AG08396 (cell line): ENCODE measurements at regions not wholly inside any gene's neighbourhood (a gene's known extent, or its start where the extent isn't known, plus 50 kb on each side); places are given as distances from the start of the nearest gene placed in this dataset.

Experiments
- DNase-seq: peaks from one replicate; pipeline ENCODE4 v3.0.0; 2012; ENCODE audit warnings: low spot score, mixed read lengths

DNA sequence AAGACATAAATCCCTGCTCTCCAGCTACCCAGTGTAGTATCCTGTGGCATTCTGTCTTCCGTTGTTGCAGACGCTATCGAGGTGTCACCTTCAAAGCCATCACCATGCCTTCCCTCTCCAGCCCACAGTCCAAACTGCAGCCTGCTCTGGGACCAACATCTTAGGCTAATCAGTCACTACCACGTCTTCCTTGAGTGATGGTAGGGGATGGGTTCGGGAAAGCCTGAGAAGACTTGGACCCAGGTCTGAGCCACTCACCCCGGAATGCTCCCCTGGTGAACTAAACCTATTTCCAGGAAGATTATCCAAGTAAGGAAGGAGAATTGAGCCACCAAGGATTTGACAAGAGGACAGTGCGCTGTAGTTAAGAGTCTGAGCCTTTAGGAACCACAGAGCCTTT, 52.9 kb upstream of the IRX1 start:
- no peak for DNase-seq

- DNase-seq = no peak
Observed at GRCh38 chr5:3542158-3542557, 53.5 kb upstream of the IRX1 start.

DNA sequence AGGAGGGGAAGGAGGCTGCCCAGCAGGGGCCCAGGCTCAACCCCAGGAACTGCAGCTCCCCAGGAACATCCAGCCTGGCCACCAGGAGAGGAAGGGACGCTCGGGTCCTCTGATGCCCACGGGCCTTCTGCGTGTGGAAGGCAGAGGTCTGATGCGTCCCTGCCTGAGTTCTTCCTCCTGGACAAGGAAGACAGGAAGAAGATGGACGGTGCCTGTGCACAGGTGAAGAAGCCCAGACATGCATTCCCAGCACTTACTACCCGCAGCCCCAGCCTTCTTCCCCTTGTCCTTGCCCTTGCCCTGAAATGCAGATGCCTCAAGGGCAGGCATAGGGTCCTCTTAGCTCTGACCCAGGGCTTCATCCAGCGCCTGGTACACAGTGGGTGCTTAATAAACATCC, 56.7 kb upstream of the IRX1 start:
- DNase-seq = no peak

GRCh38 chr5:3537942-3538341, 57.7 kb upstream of the IRX1 start:
- DNase-seq = no peak

- no peak for DNase-seq
Observed at GRCh38 chr5:3535414-3536211, 60.0 kb upstream of the IRX1 start.

DNA sequence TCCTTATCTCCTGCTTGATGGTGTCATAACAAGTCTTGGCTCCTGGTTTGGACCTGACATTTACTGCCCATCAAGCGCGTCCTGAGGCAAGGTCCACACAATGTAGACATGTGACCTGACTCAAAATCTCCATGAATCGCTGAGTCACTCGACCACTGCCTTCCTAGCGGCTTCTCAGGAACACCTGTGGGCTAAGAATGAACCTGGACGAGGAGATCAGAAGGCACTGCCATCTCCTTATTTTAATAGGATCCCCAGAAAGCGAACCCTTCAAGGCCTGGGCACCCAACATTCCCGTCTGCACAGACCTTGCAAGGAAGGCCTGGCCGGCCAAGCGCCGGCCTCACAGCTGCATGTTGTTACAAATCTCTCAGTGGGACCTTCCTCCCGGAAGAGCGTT, 60.6 kb upstream of the IRX1 start:
- DNase-seq = no peak

DNA sequence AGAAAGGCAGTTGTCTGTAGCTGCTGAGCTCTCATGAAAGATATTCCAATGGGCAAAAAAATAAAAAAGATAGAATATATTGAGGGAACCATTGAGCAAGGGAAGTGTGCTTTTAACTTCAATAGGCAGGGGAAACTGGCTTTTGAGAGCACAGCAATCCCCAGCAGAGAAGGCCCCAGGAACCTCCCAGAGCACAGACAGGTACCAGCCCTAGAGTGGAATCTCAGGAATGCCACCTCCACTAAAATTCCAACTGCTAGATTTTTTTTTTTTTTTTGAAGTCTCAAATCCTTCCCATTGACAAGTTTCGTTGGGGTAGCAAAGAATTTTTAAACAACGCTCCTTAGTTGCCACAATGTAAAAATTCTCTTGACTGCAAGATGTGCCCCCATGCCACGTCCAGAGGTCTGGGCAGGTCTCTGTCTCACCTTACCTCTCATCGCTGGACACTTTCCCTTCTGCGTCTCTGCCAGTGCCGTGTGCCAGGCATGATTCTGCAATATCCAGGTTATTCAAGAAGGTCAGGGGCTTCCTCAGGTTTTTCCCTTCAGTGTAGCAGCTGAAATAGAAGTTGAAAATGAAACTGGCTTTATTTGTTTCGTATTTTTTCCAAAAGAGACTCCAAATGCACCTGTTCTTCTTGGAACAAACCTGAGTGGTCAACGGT, 64.2 kb upstream of the IRX1 start:
- DNase-seq = no peak

DNA sequence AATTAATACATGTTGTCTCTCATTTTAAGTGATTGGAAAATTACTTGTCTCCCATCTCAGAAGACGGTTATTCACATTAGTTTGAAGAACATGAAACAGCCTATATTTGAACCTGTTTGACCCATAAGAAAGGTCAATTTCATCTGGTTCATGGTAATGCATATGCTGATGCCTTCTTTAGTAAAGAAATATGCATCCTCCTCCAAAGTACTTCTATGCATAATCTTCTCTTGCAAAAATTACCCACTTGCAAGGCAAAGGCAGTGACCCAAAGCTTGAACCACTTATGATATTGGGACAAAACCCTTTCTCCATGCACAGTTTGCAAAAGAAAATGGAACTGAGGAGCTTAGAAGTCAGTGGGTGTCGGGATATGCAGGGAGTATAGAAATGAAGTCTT, 65.4 kb upstream of the IRX1 start:
- no peak for DNase-seq

- no peak for DNase-seq
Observed at GRCh38 chr5:3526551-3527185, 69.0 kb upstream of the IRX1 start.

- no peak for DNase-seq
Observed at GRCh38 chr5:3522491-3522890, 73.1 kb upstream of the IRX1 start.

- no peak for DNase-seq
Observed at GRCh38 chr5:3518576-3518975, 77.1 kb upstream of the IRX1 start.

GRCh38 chr5:3518051-3518450, 77.6 kb upstream of the IRX1 start:
- DNase-seq = no peak

GRCh38 chr5:3517348-3517747, 78.3 kb upstream of the IRX1 start:
- DNase-seq = no peak

DNA sequence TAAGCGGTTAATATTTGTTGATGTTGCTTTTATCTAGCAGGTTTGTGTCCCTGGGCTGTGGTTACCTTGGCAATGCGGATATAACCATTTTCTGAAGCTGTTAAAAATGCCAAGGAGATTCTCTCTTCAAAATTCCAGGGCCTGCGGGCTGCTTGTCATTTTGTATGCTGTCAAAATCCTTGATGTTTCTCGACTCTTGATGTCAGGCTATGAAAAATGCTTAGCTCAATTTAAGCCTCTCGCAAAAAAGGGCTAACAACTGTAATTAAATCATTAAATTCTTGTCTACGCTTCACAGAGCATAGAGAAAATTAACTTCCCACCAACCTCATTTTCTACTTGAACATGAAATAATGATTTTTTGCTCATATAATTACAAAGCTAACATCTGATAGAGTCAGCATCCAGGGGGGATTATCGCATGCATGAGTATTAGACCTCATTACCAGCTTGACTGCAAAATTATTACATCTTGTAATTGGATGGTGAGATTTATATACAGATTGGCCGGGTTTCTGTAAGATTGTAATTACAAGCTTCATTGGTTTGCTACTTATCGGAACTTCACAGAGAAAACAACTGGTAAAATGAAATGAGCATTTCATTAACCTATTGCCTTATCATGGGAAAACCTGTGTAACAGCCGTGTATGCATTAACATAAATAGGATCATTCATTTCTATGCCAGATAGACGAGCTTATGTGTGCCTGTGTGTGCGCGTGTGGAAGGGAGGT, 83.1 kb upstream of the IRX1 start:
- DNase-seq = no peak

DNA sequence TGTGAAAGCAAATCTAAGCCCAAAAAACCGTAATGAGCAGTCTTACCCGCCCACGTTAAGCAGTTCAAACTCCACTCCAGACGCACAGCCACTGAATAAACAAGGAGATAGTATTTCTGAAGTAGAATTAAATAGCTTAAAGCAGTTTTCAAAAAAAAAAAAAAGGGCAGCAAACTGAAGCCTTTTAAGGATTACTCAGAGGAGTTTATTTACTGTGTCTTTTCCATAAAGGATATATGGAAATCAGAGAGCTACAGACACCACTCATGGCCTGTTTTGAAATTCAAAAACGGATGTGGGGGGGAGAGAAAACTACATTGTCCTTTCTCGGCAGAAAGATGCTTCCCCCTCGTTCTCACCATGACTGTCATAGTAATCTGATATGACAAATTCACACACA, 83.7 kb upstream of the IRX1 start:
- DNase-seq = no peak

DNA sequence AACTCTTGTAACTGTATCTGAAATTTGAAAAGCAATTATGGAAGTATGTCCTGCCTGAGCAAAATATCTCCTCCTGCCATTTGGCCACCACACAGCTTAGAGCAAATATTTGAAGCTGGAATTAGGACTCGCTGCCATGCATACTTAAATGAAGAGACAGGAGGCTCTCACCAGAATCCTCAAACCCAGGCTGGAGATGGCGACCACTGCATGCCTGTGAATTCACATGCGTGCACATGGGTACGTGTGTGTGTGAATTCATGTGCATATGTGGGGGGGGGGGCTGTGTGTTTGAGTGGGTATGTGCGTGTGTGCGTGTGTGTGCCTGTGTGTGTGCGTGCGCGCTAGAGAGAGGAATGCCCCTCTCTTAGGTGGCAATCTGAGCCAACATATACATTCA, 84.1 kb upstream of the IRX1 start:
- DNase-seq = no peak

- DNase-seq = no peak
Observed at GRCh38 chr5:3510642-3511417, 84.8 kb upstream of the IRX1 start.

DNA sequence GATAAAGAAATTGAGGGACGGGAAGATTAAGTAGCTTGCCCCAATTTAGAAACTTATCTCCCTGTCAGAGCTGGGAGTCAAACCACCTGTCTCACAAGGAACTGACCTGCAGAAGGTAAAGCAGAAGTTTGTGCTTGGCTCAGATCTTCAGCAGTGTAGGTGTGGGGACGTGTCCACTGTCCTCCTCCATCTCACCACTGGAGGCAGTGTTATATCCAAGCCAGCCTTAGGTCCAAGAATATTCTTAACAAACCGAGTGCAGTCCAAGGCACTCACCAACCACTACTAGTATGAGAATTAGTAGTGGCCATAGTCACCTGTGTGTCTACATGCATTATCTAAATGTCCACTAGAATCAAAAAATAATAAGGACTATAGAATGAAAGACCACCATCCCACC, 86.3 kb upstream of the IRX1 start:
- DNase-seq = no peak

DNA sequence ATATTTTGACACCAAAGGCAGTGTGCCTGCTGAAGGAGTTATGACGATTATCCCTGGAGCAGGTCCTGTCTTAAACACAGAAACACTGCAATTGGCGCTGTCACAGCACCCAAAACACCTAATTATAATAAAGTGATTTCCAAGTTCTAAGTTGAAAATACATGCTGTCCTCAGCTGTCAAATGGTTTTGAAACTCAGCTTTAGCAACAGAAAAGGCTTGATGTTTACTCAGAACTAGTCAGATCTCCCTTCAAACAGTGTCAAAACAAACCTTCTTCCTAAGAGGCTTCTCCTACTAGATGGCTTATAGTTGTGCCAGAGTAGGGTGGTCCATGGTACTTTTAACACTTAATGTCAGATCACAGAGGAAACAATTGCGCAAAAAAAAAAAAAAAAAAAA, 87.2 kb upstream of the IRX1 start:
- DNase-seq = no peak

DNA sequence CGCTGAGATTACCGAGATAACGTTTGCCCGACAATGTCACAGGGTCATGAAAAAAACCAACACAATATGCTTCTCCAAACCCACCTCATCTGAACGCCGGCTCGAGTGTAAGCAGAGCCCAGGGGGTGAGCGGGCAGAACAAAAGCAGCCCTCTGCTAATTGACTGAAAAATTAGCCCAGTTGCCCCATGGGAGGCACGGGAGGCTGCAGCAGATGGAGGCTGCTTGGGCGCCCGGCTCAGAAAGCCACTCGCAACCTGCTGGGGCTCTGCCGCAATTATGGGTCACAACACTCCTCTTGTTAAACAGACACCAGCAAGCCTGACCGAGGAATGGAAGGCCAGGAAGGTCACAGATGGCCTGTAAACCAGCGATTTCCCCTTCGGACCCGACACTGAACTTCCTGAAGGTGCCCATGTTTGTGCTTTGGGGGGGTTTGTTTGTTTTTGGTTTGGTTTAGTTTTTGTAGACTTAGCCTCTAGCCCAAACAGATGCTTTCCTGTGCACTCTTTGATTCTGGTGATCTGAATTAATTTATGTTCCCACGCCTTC, 104.6 kb upstream of the IRX1 start:
- DNase-seq = no peak

GRCh38 chr5:3489239-3489843, 106.3 kb upstream of the IRX1 start:
- no peak for DNase-seq
